ENCODE measurements at regions not wholly inside any gene's neighbourhood (a gene's known extent, or its start where the extent isn't known, plus 50 kb on each side); places are given as distances from the start of the nearest gene placed in this dataset.

GRCh38 chr14:98162856-98163805 lies 1108.9 kb downstream of the BCL11B start:
- H3K27me3 Mint-ChIP-seq = no peaks in the 10 kb centered on the region
- no peaks in the 10 kb centered on the region for H3K4me1 Mint-ChIP-seq
- peaks cover 7% of the 10 kb centered on the region for H3K9me3 Mint-ChIP-seq
- H3K4me3 Mint-ChIP-seq = no peak overlapping the region
- DNase-seq (ENCODE audit: low spot score in 2 of 2) = no peak
- H3K36me3 Mint-ChIP-seq = no peaks in the 10 kb centered on the region
- ATAC-seq (ENCODE audit: low read depth) = no peak
- H3K27ac Mint-ChIP-seq = no peak overlapping the region

DNA sequence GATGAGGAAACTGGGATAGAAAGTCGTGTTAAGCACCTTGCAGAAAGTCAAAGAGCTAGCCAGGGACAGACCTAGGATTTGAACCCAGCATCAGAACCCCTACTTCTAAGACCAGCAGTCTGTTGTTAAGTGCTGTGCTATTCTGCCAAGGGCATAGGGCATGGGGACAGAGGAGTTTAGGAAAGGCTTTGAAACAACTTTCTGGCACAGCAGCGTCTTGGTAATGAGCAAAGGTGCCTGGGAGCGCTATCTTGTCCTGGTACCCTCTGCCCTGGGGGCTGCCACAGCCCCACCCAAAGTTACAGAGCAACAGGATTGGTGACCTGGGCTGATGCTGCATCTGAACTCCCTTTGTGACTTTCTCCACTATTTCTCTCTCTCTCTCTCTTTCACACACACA lies 1108.1 kb downstream of the BCL11B start:
- Mint-ChIP-seq H3K36me3 (no peaks in the 10 kb centered on the region), H3K9me3 (peaks cover 7% of the 10 kb centered on the region), H3K4me1 (no peaks in the 10 kb centered on the region), H3K4me3 (no peak overlapping the region), H3K27ac (no peak overlapping the region), H3K27me3 (no peaks in the 10 kb centered on the region)
- DNase-seq (ENCODE audit: low spot score in 2 of 2) (no peak), ATAC-seq (ENCODE audit: low read depth) (no peak)

DNA sequence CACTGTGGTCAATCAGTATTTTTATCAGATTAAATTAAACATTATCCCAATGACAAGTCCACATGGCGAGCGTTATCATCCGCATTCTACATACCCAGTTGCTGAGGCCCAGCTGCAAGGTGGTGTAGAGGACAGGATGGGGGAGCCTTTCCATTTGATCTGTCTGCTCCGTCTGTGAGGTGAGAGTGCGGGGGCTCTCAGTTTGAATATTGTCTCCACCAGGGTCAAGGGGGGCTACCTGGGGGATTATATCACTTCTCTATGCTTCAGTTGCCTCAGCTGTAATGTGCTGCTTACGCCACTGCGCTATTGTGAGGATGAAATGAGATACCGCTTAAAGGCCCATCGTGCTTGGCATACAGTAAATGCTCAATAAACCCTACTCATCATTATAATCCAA lies 1106.0 kb downstream of the BCL11B start:
- Mint-ChIP-seq H3K27ac (no peak overlapping the region), H3K36me3 (no peaks in the 10 kb centered on the region), H3K9me3 (peaks cover 7% of the 10 kb centered on the region), H3K4me3 (no peak overlapping the region), H3K27me3 (no peaks in the 10 kb centered on the region), H3K4me1 (no peaks in the 10 kb centered on the region)
- DNase-seq (ENCODE audit: low spot score in 2 of 2) (no peak), ATAC-seq (ENCODE audit: low read depth) (no peak)

- H3K4me3 Mint-ChIP-seq = no peak overlapping the region
- no peaks in the 10 kb centered on the region for H3K27me3 Mint-ChIP-seq
- H3K36me3 Mint-ChIP-seq = no peaks in the 10 kb centered on the region
- H3K27ac Mint-ChIP-seq = no peak overlapping the region
- DNase-seq (ENCODE audit: low spot score in 2 of 2) (no peak), ATAC-seq (ENCODE audit: low read depth) (no peak)
- no peaks in the 10 kb centered on the region for H3K4me1 Mint-ChIP-seq
- peaks cover 5% of the 10 kb centered on the region for H3K9me3 Mint-ChIP-seq
Measured at GRCh38 chr14:98167275-98167674, 1104.7 kb downstream of the BCL11B start.

GRCh38 chr14:98167705-98168104 lies 1104.3 kb downstream of the BCL11B start:
- Mint-ChIP-seq H3K4me3 (no peak overlapping the region), H3K27me3 (no peaks in the 10 kb centered on the region), H3K4me1 (no peaks in the 10 kb centered on the region), H3K36me3 (no peaks in the 10 kb centered on the region), H3K27ac (no peak overlapping the region), H3K9me3 (peaks cover 4% of the 10 kb centered on the region)
- ATAC-seq (ENCODE audit: low read depth) = no peak
- DNase-seq (ENCODE audit: low spot score in 2 of 2) = no peak

GRCh38 chr14:98168211-98168985 lies 1103.6 kb downstream of the BCL11B start:
- Mint-ChIP-seq H3K9me3 (peaks cover 1% of the 10 kb centered on the region), H3K27ac (no peak overlapping the region), H3K27me3 (no peaks in the 10 kb centered on the region), H3K4me3 (no peak overlapping the region), H3K36me3 (no peaks in the 10 kb centered on the region), H3K4me1 (no peaks in the 10 kb centered on the region)
- no peak for DNase-seq (ENCODE audit: low spot score in 2 of 2)
- ATAC-seq (ENCODE audit: low read depth) = no peak

DNA sequence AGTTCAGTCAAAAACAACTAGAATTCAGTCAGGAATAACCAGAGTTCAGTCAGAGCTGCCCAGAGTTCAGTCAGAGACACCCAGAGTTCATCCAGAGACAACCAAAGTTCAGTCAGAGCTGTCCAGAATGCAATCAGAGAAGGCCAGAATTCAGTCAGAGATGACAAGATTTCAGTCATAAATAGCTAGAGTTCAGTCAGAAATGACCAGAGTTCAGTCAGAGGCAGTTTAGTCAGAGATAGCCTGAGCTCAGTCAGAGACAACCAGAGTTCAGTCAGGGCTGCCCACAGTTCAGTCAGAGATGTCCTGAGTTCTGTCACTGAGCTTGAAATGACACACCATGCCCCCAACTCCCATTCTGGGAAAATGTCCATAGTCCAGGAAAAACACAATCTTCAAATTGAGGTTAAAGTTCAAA lies 1102.8 kb downstream of the BCL11B start:
- no peak for ATAC-seq (ENCODE audit: low read depth)

GRCh38 chr14:98170575-98170974 lies 1101.4 kb downstream of the BCL11B start:
- Mint-ChIP-seq H3K36me3 (no peaks in the 10 kb centered on the region), H3K4me1 (no peaks in the 10 kb centered on the region)

More for the DNA sequence above, 1102.8 kb downstream of the BCL11B start:
- no peak overlapping the region for H3K27ac Mint-ChIP-seq
- peaks cover under 1% of the 10 kb centered on the region for H3K9me3 Mint-ChIP-seq
- H3K27me3 Mint-ChIP-seq = no peaks in the 10 kb centered on the region
- no peak overlapping the region for H3K4me3 Mint-ChIP-seq
- DNase-seq (ENCODE audit: low spot score in 2 of 2) = no peak
- H3K36me3 Mint-ChIP-seq = no peaks in the 10 kb centered on the region
- H3K4me1 Mint-ChIP-seq = no peaks in the 10 kb centered on the region

DNA sequence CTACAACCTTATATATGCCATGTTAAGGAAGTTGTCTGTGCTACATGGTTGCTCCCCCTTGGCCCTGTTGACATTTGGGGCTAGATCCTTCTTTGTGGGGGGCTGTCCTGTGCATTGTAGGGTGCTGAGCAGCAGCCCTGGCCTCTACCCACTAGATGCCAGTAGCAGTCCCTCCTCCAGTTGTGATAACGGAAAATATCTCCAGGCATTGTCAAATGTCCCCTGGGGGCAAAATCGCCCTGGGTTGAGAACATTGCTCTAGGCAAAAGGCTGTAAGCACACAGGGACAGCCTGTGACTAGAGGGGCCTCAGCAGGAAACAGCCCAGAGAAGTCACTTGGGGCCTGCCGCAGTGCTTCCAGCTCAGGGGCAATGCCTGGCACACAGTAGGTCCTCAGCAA lies 1100.3 kb downstream of the BCL11B start:
- Mint-ChIP-seq H3K9me3 (peaks cover 2% of the 10 kb centered on the region), H3K4me3 (no peak overlapping the region), H3K27me3 (no peaks in the 10 kb centered on the region), H3K4me1 (no peaks in the 10 kb centered on the region), H3K27ac (no peak overlapping the region), H3K36me3 (no peaks in the 10 kb centered on the region)
- DNase-seq (ENCODE audit: low spot score in 2 of 2) (no peak), ATAC-seq (ENCODE audit: low read depth) (no peak)

More at GRCh38 chr14:98170575-98170974, 1101.4 kb downstream of the BCL11B start:
- H3K27ac Mint-ChIP-seq = no peak overlapping the region
- ATAC-seq (ENCODE audit: low read depth) = no peak
- no peaks in the 10 kb centered on the region for H3K27me3 Mint-ChIP-seq
- H3K4me3 Mint-ChIP-seq = no peak overlapping the region
- no peak for DNase-seq (ENCODE audit: low spot score in 2 of 2)
- H3K9me3 Mint-ChIP-seq = peaks cover 2% of the 10 kb centered on the region

- H3K9me3 Mint-ChIP-seq = peaks cover 2% of the 10 kb centered on the region
- H3K4me1 Mint-ChIP-seq = no peaks in the 10 kb centered on the region
- no peak overlapping the region for H3K27ac Mint-ChIP-seq
- ATAC-seq (ENCODE audit: low read depth) (no peak), DNase-seq (ENCODE audit: low spot score in 2 of 2) (no peak)
- no peaks in the 10 kb centered on the region for H3K27me3 Mint-ChIP-seq
- H3K36me3 Mint-ChIP-seq = no peaks in the 10 kb centered on the region
- no peak overlapping the region for H3K4me3 Mint-ChIP-seq
Measured at GRCh38 chr14:98172243-98172778, 1099.7 kb downstream of the BCL11B start.

- Mint-ChIP-seq H3K9me3 (peaks cover 2% of the 10 kb centered on the region), H3K4me1 (no peaks in the 10 kb centered on the region), H3K27me3 (no peaks in the 10 kb centered on the region), H3K36me3 (no peaks in the 10 kb centered on the region), H3K4me3 (no peak overlapping the region), H3K27ac (no peak overlapping the region)
- no peak for DNase-seq (ENCODE audit: low spot score in 2 of 2)
- no peak for ATAC-seq (ENCODE audit: low read depth)
Measured at GRCh38 chr14:98173305-98173704, 1098.7 kb downstream of the BCL11B start.

DNA sequence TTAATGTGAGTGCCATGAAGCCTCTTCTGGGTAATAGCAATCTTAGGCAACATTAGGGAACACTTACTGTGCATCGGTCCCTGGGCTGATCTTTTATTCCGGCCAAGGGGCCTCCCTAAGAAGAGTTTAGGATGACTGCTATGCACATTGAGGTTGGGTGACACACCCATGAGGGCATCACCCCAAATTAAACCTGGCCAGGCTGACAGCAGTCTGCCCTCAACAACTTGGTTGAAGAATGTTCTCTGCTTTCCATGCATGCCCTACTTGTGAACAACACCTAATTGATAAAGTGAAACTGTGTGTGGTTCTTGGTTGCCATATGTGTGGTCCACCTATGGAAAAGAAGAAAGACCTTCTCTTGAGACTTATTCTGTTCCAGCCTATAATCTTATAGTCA lies 1098.0 kb downstream of the BCL11B start:
- no peak for ATAC-seq (ENCODE audit: low read depth)
- Mint-ChIP-seq H3K4me3 (no peak overlapping the region), H3K4me1 (no peaks in the 10 kb centered on the region)

GRCh38 chr14:98175436-98175835 lies 1096.6 kb downstream of the BCL11B start:
- Mint-ChIP-seq H3K27me3 (no peaks in the 10 kb centered on the region), H3K36me3 (no peaks in the 10 kb centered on the region), H3K9me3 (peaks cover 2% of the 10 kb centered on the region), H3K27ac (no peak overlapping the region), H3K4me1 (no peaks in the 10 kb centered on the region), H3K4me3 (no peak overlapping the region)
- DNase-seq (ENCODE audit: low spot score in 2 of 2) = no peak
- ATAC-seq (ENCODE audit: low read depth) = no peak

More for the DNA sequence above, 1098.0 kb downstream of the BCL11B start:
- Mint-ChIP-seq H3K9me3 (peaks cover 2% of the 10 kb centered on the region), H3K36me3 (no peaks in the 10 kb centered on the region), H3K27ac (no peak overlapping the region), H3K27me3 (no peaks in the 10 kb centered on the region)
- DNase-seq (ENCODE audit: low spot score in 2 of 2) = no peak

DNA sequence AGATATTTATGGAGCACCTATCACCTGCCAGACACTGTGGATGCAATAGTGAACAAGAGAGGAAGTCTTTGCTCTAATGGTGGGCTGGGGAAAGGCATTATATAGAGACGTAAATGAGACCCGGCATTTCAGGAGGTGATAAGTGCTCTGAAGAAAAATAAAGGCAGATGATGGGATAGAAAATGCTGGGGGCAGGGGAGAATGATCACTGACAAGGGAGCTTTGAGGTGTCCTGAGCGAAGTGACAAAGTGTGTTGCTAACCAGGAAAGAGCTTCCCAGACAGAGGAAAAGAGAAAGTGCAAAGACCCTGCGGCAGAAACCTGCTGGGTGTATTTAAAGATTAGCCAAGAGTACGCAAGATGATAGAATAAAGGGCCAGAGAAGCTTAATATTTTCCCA lies 1096.1 kb downstream of the BCL11B start:
- Mint-ChIP-seq H3K9me3 (peaks cover 3% of the 10 kb centered on the region), H3K4me3 (no peak overlapping the region), H3K36me3 (no peaks in the 10 kb centered on the region), H3K4me1 (no peaks in the 10 kb centered on the region), H3K27me3 (no peaks in the 10 kb centered on the region), H3K27ac (no peak overlapping the region)
- ATAC-seq (ENCODE audit: low read depth) = no peak
- DNase-seq (ENCODE audit: low spot score in 2 of 2) = no peak
